ENCODE measurements at regions not wholly inside any gene's neighbourhood (a gene's known extent, or its start where the extent isn't known, plus 50 kb on each side); places are given as distances from the start of the nearest gene placed in this dataset.

DNA sequence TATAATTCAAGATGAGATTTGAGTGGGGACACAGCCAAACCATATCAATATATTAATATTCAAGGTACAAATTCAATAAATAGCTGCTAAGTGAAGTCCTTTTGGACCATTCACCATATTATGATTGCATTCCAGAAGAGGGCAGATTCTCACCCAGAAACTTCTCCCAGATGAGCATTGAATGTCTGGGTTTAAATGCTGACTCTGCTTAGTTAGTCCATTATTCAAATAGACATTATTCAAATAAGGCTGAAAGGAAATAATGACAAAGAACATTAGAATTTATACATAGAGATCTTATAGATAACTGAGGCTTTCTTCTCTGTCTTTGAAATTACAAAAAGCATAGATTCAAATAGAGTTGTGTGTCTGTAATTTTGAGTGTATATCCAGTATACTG lies 579.4 kb upstream of the SLC8A1 start:
- TF ChIP-seq, protein P1, sequence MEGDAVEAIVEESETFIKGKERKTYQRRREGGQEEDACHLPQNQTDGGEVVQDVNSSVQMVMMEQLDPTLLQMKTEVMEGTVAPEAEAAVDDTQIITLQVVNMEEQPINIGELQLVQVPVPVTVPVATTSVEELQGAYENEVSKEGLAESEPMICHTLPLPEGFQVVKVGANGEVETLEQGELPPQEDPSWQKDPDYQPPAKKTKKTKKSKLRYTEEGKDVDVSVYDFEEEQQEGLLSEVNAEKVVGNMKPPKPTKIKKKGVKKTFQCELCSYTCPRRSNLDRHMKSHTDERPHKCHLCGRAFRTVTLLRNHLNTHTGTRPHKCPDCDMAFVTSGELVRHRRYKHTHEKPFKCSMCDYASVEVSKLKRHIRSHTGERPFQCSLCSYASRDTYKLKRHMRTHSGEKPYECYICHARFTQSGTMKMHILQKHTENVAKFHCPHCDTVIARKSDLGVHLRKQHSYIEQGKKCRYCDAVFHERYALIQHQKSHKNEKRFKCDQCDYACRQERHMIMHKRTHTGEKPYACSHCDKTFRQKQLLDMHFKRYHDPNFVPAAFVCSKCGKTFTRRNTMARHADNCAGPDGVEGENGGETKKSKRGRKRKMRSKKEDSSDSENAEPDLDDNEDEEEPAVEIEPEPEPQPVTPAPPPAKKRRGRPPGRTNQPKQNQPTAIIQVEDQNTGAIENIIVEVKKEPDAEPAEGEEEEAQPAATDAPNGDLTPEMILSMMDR (IDR thresholded peaks at IDR 0.05): no peak
- no peak for TF ChIP-seq POLR2A (IDR thresholded peaks at IDR 0.05)

All from esophagus squamous epithelium (tissue), 4 donors.